ENCODE measurements at regions not wholly inside any gene's neighbourhood (a gene's known extent, or its start where the extent isn't known, plus 50 kb on each side); places are given as distances from the start of the nearest gene placed in this dataset.

GRCh38 chr6:102417368-102417998 is 1024.0 kb downstream of the GRIK2 start:
- Histone ChIP-seq H3K9me3 (peaks cover 2% of the 10 kb centered on the region), H3K36me3 (ENCODE audit: low read depth) (no peaks in the 10 kb centered on the region), H3K4me1 (ENCODE audit: low read depth) (no peaks in the 10 kb centered on the region), H3K4me3 (no peak overlapping the region)
- intact Hi-C loops (cut with DNase I, micrococcal nuclease): no loop called here
- no peak for DNase-seq
- ATAC-seq: no peak
- TF ChIP-seq CTCF (IDR thresholded peaks at IDR 0.05): no peak

- H3K4me3 ChIP-seq: no peak overlapping the region
- DNase-seq (no peak), ATAC-seq (no peak)
- intact Hi-C loops (cut with DNase I, micrococcal nuclease): no loop called here
- H3K4me1 ChIP-seq (ENCODE audit: low read depth): no peaks in the 10 kb centered on the region
- no peak for TF ChIP-seq CTCF (IDR thresholded peaks at IDR 0.05)
- peaks cover 2% of the 10 kb centered on the region for H3K9me3 ChIP-seq
- H3K36me3 ChIP-seq (ENCODE audit: low read depth): no peaks in the 10 kb centered on the region
These were observed 1022.4 kb downstream of the GRIK2 start for GRCh38 chr6:102415891-102416290.

GRCh38 chr6:102411796-102412195 is 1018.3 kb downstream of the GRIK2 start:
- no peak for ATAC-seq
- DNase-seq: no peak
- Histone ChIP-seq H3K36me3 (ENCODE audit: low read depth) (no peaks in the 10 kb centered on the region), H3K4me3 (no peak overlapping the region), H3K9me3 (no peaks in the 10 kb centered on the region), H3K4me1 (ENCODE audit: low read depth) (no peaks in the 10 kb centered on the region)
- intact Hi-C loops (cut with DNase I, micrococcal nuclease): no loop called here
- TF ChIP-seq CTCF (IDR thresholded peaks at IDR 0.05): no peak

- no peaks in the 10 kb centered on the region for H3K36me3 ChIP-seq (ENCODE audit: low read depth)
- DNase-seq (no peak), ATAC-seq (no peak)
- H3K4me3 ChIP-seq: no peak overlapping the region
- no peaks in the 10 kb centered on the region for H3K9me3 ChIP-seq
- no peaks in the 10 kb centered on the region for H3K4me1 ChIP-seq (ENCODE audit: low read depth)
- TF ChIP-seq CTCF (IDR thresholded peaks at IDR 0.05): no peak
- intact Hi-C loops (cut with DNase I, micrococcal nuclease): no loop called here
These were observed 1014.6 kb downstream of the GRIK2 start for GRCh38 chr6:102407886-102408741.

- no peak for TF ChIP-seq CTCF (IDR thresholded peaks at IDR 0.05)
- Histone ChIP-seq H3K4me3 (no peak overlapping the region), H3K4me1 (ENCODE audit: low read depth) (no peaks in the 10 kb centered on the region), H3K9me3 (no peaks in the 10 kb centered on the region), H3K36me3 (ENCODE audit: low read depth) (no peaks in the 10 kb centered on the region)
- intact Hi-C loops (cut with DNase I, micrococcal nuclease): no loop called here
- DNase-seq: no peak
- ATAC-seq: no peak
These were observed 1012.4 kb downstream of the GRIK2 start for GRCh38 chr6:102405860-102406259.

Measured in mucosa of descending colon (tissue), 3 donors.